GM23338 (cell line): ENCODE measurements at regions not wholly inside any gene's neighbourhood (a gene's known extent, or its start where the extent isn't known, plus 50 kb on each side); places are given as distances from the start of the nearest gene placed in this dataset.

Experiments
- ATAC-seq: fragments of 200-7000 bp; cut with Tn5 transposase; 3 replicates; pipeline ENCODE4 v1.9.1; 2020
- DNase-seq: peaks from one replicate; pipeline ENCODE4 v3.0.0-alpha.2; 2015; ENCODE audit warnings: low spot score
- H2AFZ ChIP-seq: fragments of 200-600 bp; sonication (generic); 2 replicates; pipeline ENCODE4 v1.8.0; 2016; ENCODE audit warnings: antibody characterized with exemption, mild to moderate bottlenecking, moderate library complexity
- H3F3A ChIP-seq: fragments of 200-600 bp; sonication (generic); replicated peaks from 2 replicates; pipeline ENCODE4 v1.8.0; 2017; ENCODE audit warnings: antibody characterized with exemption, mixed run types, low read depth
- H3K27ac ChIP-seq: fragments of 200-600 bp; sonication (generic); 2 replicates; pipeline ENCODE4 v1.6.1; 2016; ENCODE audit warnings: low read depth
- H3K27me3 ChIP-seq: fragments of 200-600 bp; sonication (generic); 2 replicates; pipeline ENCODE4 v1.8.0; 2016; ENCODE audit warnings: mild to moderate bottlenecking, mixed run types, moderate library complexity; ENCODE audit not compliant: insufficient read depth
- H3K36me3 ChIP-seq: fragments of 200-600 bp; sonication (generic); 2 replicates; pipeline ENCODE4 v1.8.0; 2016; ENCODE audit warnings: mild to moderate bottlenecking; ENCODE audit not compliant: insufficient read depth
- H3K4me1 ChIP-seq: fragments of 200-600 bp; sonication (generic); 2 replicates; pipeline ENCODE4 v1.8.0; 2016; ENCODE audit warnings: mild to moderate bottlenecking, moderate library complexity; ENCODE audit not compliant: insufficient read depth
- H3K4me2 ChIP-seq: fragments of 200-600 bp; sonication (generic); 2 replicates; pipeline ENCODE4 v1.7.1; 2017; ENCODE audit warnings: mixed run types
- H3K4me3 ChIP-seq: fragments of 200-600 bp; sonication (generic); 2 replicates; pipeline ENCODE4 v1.6.1; 2016; ENCODE audit warnings: mixed run types
- H3K79me2 ChIP-seq: fragments of 200-600 bp; sonication (generic); replicated peaks from 2 replicates; pipeline ENCODE4 v1.8.0; 2017; ENCODE audit warnings: mild to moderate bottlenecking; ENCODE audit not compliant: insufficient read depth
- H3K9me2 ChIP-seq: fragments of 200-600 bp; sonication (generic); 2 replicates; pipeline ENCODE4 v1.8.0; 2017; ENCODE audit not compliant: insufficient read depth
- H4K20me1 ChIP-seq: fragments of 200-600 bp; sonication (generic); replicated peaks from 2 replicates; pipeline ENCODE4 v1.8.0; 2017; ENCODE audit warnings: mild to moderate bottlenecking; ENCODE audit not compliant: insufficient read depth
- H3K27ac Mint-ChIP-seq: 2 replicates; pipeline ENCODE4 v1.8.0; 2020; ENCODE audit warnings: inconsistent platforms, mild to moderate bottlenecking, moderate library complexity, mixed read lengths
- H3K27me3 Mint-ChIP-seq: 3 replicates; pipeline ENCODE4 v1.8.0; 2022; ENCODE audit warnings: low read depth, mild to moderate bottlenecking, moderate library complexity, mixed read lengths, inconsistent platforms; ENCODE audit not compliant: insufficient read depth, poor library complexity
- H3K36me3 Mint-ChIP-seq: 3 replicates; pipeline ENCODE4 v1.8.0; 2021; ENCODE audit warnings: low read depth, mild to moderate bottlenecking, inconsistent platforms, moderate library complexity, mixed read lengths
- H3K4me1 Mint-ChIP-seq: 3 replicates; pipeline ENCODE4 v1.8.0; 2020; ENCODE audit warnings: mild to moderate bottlenecking, inconsistent platforms, mixed read lengths
- H3K4me3 Mint-ChIP-seq: 3 replicates; pipeline ENCODE4 v1.8.0; 2021; ENCODE audit warnings: moderate library complexity, mild to moderate bottlenecking, inconsistent platforms, mixed read lengths
- H3K9me3 Mint-ChIP-seq: 3 replicates; pipeline ENCODE4 v1.8.0; 2020; ENCODE audit warnings: moderate library complexity, mild to moderate bottlenecking, inconsistent platforms, mixed read lengths
- CREB1 ChIP-seq: fragments of 250-450 bp; sonication (Bioruptor Pico); IDR thresholded peaks from 2 replicates; pipeline ENCODE4 v1.5.0; 2020; ENCODE audit warnings: low read depth, mild to moderate bottlenecking, moderate library complexity
- CTCF ChIP-seq, 2 experiments: fragments of 200-600 bp in 1 of 2; sonication (generic) in 1 of 2; conservative IDR thresholded peaks; 2 replicates each; pipeline versions ENCODE4 v1.5.1 to v1.6.1; 2016 to 2017; ENCODE audit warnings: antibody characterized with exemption in 2 of 2, low read depth in 2 of 2, mild to moderate bottlenecking in 2 of 2, moderate library complexity in 1 of 2
- ETS1 ChIP-seq: IDR thresholded peaks from 2 replicates; pipeline ENCODE4 v1.6.1; 2016; ENCODE audit warnings: antibody characterized with exemption
- EZH2 ChIP-seq: fragments of 200-600 bp; sonication (generic); IDR thresholded peaks from one replicate; pipeline ENCODE4 v1.8.0; 2017; ENCODE audit warnings: antibody characterized with exemption, mild to moderate bottlenecking, low read depth; ENCODE audit not compliant: unreplicated experiment
- EZH2phosphoT487 ChIP-seq: fragments of 200-600 bp; sonication (generic); IDR thresholded peaks from one replicate; pipeline ENCODE4 v1.8.1; 2018; ENCODE audit warnings: antibody characterized with exemption; ENCODE audit not compliant: unreplicated experiment
- JUNB ChIP-seq: IDR thresholded peaks from one replicate; pipeline ENCODE4 v1.6.1; 2016; ENCODE audit warnings: antibody characterized with exemption; ENCODE audit not compliant: unreplicated experiment
- NANOG ChIP-seq: IDR thresholded peaks from 2 replicates; pipeline ENCODE4 v1.6.1; 2016; ENCODE audit warnings: antibody characterized with exemption, borderline replicate concordance
- POLR2AphosphoS5 ChIP-seq: IDR thresholded peaks from 2 replicates; pipeline ENCODE4 v1.6.1; 2016; ENCODE audit warnings: antibody characterized with exemption, low read depth
- REST ChIP-seq: IDR thresholded peaks from one replicate; pipeline ENCODE4 v1.6.1; 2018; ENCODE audit warnings: antibody characterized with exemption; ENCODE audit not compliant: unreplicated experiment
- STAT1 ChIP-seq: IDR thresholded peaks from one replicate; pipeline ENCODE4 v1.6.1; 2016; ENCODE audit warnings: antibody characterized with exemption; ENCODE audit not compliant: unreplicated experiment
- ZNF114 ChIP-seq: fragments of 250-450 bp; sonication (Bioruptor Pico); IDR thresholded peaks from 2 replicates; pipeline ENCODE4 v1.5.0; 2020; ENCODE audit warnings: mild to moderate bottlenecking, moderate library complexity
- ZNF331 ChIP-seq: fragments of 250-450 bp; sonication (Bioruptor Pico); IDR thresholded peaks from 2 replicates; pipeline ENCODE4 v1.5.0; 2020; ENCODE audit warnings: low read depth, mild to moderate bottlenecking, moderate library complexity
- ZNF462 ChIP-seq: fragments of 250-450 bp; sonication (Bioruptor Pico); IDR thresholded peaks from 2 replicates; pipeline ENCODE4 v1.5.0; 2020; ENCODE audit warnings: mild to moderate bottlenecking, moderate library complexity

- H3K27ac Mint-ChIP-seq: no peak overlapping the region
- no peaks in the 10 kb centered on the region for H3K9me3 Mint-ChIP-seq
- no peaks in the 10 kb centered on the region for H3K36me3 Mint-ChIP-seq
- peaks cover 3% of the 10 kb centered on the region for H3K27me3 Mint-ChIP-seq
- no peaks in the 10 kb centered on the region for H3K9me2 ChIP-seq
- H3K27ac ChIP-seq: no peak overlapping the region
- no peaks in the 10 kb centered on the region for H3K4me1 ChIP-seq
- no peak overlapping the region for H3K4me3 Mint-ChIP-seq
- no peaks in the 10 kb centered on the region for H4K20me1 ChIP-seq
- H3K4me3 ChIP-seq: no peak overlapping the region
- DNase-seq (no peak), ATAC-seq (no peak)
- no peak overlapping the region for H3K4me2 ChIP-seq
- no peaks in the 10 kb centered on the region for H3K36me3 ChIP-seq
- no peaks in the 10 kb centered on the region for H3F3A ChIP-seq
- H2AFZ ChIP-seq: peak overlapping the region; percentile 54; the same call in 1 of the 2 replicates
- 0 out of 3 replicates have a peak, but pooled peaks cover 2% of the 10 kb centered on the region for H3K4me1 Mint-ChIP-seq
- TF ChIP-seq POLR2AphosphoS5 (no peak), ZNF331 (CRISPR knock-in tag) (no peak), STAT1 (no peak), CTCF (conservative IDR thresholded peaks at IDR 0.05; ENCODE audit: low read depth in 2 of 2) (no peak), CREB1 (CRISPR knock-in tag) (no peak), JUNB (no peak), ETS1 (no peak), ZNF114 (no peak), REST (no peak), EZH2phosphoT487 (no peak), NANOG (no peak), ZNF462 (no peak), EZH2 (no peak)
- H3K27me3 ChIP-seq: no peaks in the 10 kb centered on the region
- no peaks in the 10 kb centered on the region for H3K79me2 ChIP-seq
Measured at GRCh38 chr2:7333189-7333765, 416.1 kb downstream of the RNF144A start.
